HG03565 (cell line): ENCODE measurements at regions not wholly inside any gene's neighbourhood (a gene's known extent, or its start where the extent isn't known, plus 50 kb on each side); places are given as distances from the start of the nearest gene placed in this dataset.
A peak's percentile ranks its signal among the peaks of the same experiment; 100 is the strongest.
"Not testable (repeated sequence)": the region's sequence is repeated elsewhere in the genome, so short reads cannot be mapped to it uniquely, and the experiment has no call there.

ENCODE experiments used
- ATAC-seq: cut with Tn5 transposase; IDR thresholded peaks from one replicate; pipeline ENCODE4 v1.9.1; 2021; ENCODE audit warnings: mild to moderate bottlenecking, moderate library complexity; ENCODE audit not compliant: unreplicated experiment

- ATAC-seq = no peak
Measured at GRCh38 chr11:43053638-43054412, 258.0 kb upstream of the API5 start.

- no peak for ATAC-seq
Measured at GRCh38 chr11:43067681-43068080, 244.1 kb upstream of the API5 start.

- no peak for ATAC-seq
Measured at GRCh38 chr11:43071338-43071737, 240.5 kb upstream of the API5 start.

GRCh38 chr11:43072096-43072495 lies 239.7 kb upstream of the API5 start:
- no peak for ATAC-seq

GRCh38 chr11:43072911-43073310 lies 238.9 kb upstream of the API5 start:
- ATAC-seq = no peak

- no peak for ATAC-seq
Measured at GRCh38 chr11:43074810-43075209, 237.0 kb upstream of the API5 start.

- ATAC-seq = no peak
Measured at GRCh38 chr11:43101113-43101512, 210.7 kb upstream of the API5 start.

GRCh38 chr11:43116071-43116470 lies 195.7 kb upstream of the API5 start:
- no peak for ATAC-seq

- ATAC-seq = no peak
Measured at GRCh38 chr11:43119275-43119970, 192.4 kb upstream of the API5 start.

GRCh38 chr11:43122546-43122945 lies 189.2 kb upstream of the API5 start:
- ATAC-seq = no peak

- no peak for ATAC-seq
Measured at GRCh38 chr11:43123443-43123842, 188.4 kb upstream of the API5 start.

GRCh38 chr11:43124272-43124935 lies 187.4 kb upstream of the API5 start:
- no peak for ATAC-seq

GRCh38 chr11:43129329-43129728 lies 182.5 kb upstream of the API5 start:
- ATAC-seq = no peak

GRCh38 chr11:43130616-43131015 lies 181.2 kb upstream of the API5 start:
- ATAC-seq = no peak

- ATAC-seq = peak; percentile 93
Measured at GRCh38 chr11:43135966-43136534, 175.7 kb upstream of the API5 start.

GRCh38 chr11:43138621-43139140 lies 173.1 kb upstream of the API5 start:
- ATAC-seq = no peak

- ATAC-seq = peak; percentile 89
Measured at GRCh38 chr11:43145653-43146052, 166.1 kb upstream of the API5 start.

GRCh38 chr11:43150697-43151096 lies 161.1 kb upstream of the API5 start:
- no peak for ATAC-seq

GRCh38 chr11:43164831-43165230 lies 147.0 kb upstream of the API5 start:
- no peak for ATAC-seq

- ATAC-seq = not testable (repeated sequence)
Measured at GRCh38 chr11:43165393-43165792, 146.4 kb upstream of the API5 start.

- ATAC-seq = not testable (repeated sequence)
Measured at GRCh38 chr11:43168241-43168640, 143.6 kb upstream of the API5 start.
